HG03175 (cell line): ENCODE measurements at regions not wholly inside any gene's neighbourhood (a gene's known extent, or its start where the extent isn't known, plus 50 kb on each side); places are given as distances from the start of the nearest gene placed in this dataset.

Source experiments
- ATAC-seq: cut with Tn5 transposase; IDR thresholded peaks from one replicate; pipeline ENCODE4 v1.9.1; 2021; ENCODE audit warnings: mild to moderate bottlenecking, moderate library complexity; ENCODE audit not compliant: unreplicated experiment

GRCh38 chr3:189103208-189103607 is 68.6 kb upstream of the TPRG1 start:
- no peak for ATAC-seq

GRCh38 chr3:189108067-189108466 is 63.7 kb upstream of the TPRG1 start:
- ATAC-seq, result no peak

- no peak for ATAC-seq
Observed at GRCh38 chr3:189108735-189109134, 63.0 kb upstream of the TPRG1 start.

- no peak for ATAC-seq
Observed at GRCh38 chr3:189109145-189109544, 62.6 kb upstream of the TPRG1 start.

- no peak for ATAC-seq
Observed at GRCh38 chr3:189117087-189117486, 54.7 kb upstream of the TPRG1 start.

- ATAC-seq, result no peak
Observed at GRCh38 chr3:189118896-189119295, 52.9 kb upstream of the TPRG1 start.

- ATAC-seq, result no peak
Observed at GRCh38 chr3:189119950-189120349, 51.8 kb upstream of the TPRG1 start.

GRCh38 chr3:189121092-189121491 is 50.7 kb upstream of the TPRG1 start:
- no peak for ATAC-seq
